HCT116 (cell line): ENCODE measurements at regions not wholly inside any gene's neighbourhood (a gene's known extent, or its start where the extent isn't known, plus 50 kb on each side); places are given as distances from the start of the nearest gene placed in this dataset.

Experiments used
- ATAC-seq: fragments of 200-7000 bp; cut with Tn5 transposase; 2 replicates; pipeline ENCODE4 v1.9.1; 2020; ENCODE audit warnings: mild to moderate bottlenecking, moderate library complexity
- BruUV-seq: library from RNA; stranded (reverse); fragments of 400-500 nt; replicated peaks from 2 replicates; lab custom pipeline; 2021; lab: Mats Ljungman, UMichigan
- CTCF ChIA-PET: fragments of 300-600 bp; sonication (Branson Sonifier 250); formaldehyde crosslinking; loops from one replicate; lab custom pipeline; 2021; ENCODE audit warnings: antibody characterized with exemption; lab: Charles Lee
- POLR2A ChIA-PET: fragments of 300-600, 350-600 bp; sonication (Branson Sonifier 250); formaldehyde crosslinking; loops from one replicate; lab custom pipeline; 2021; ENCODE audit warnings: antibody characterized with exemption; lab: Charles Lee
- RAD21 ChIA-PET, 2 experiments: fragments of 300-600 bp; sonication (Branson Sonifier 250); formaldehyde crosslinking; loops; one replicate each; lab custom pipeline; 2023; ENCODE audit warnings: low total read pairs in 2 of 2; ENCODE audit not compliant: uncharacterized antibody in 2 of 2, unreplicated experiment in 2 of 2, low non-redundant PET in 1 of 2; lab: Charles Lee
- DNase-seq: peaks from one replicate; pipeline ENCODE4 v3.0.0-alpha.2; 2010; ENCODE audit warnings: low read depth, low spot score
- H2AFZ ChIP-seq: fragments of 200-600 bp; shearing (Covaris generic), sonication (generic); 2 replicates; pipeline ENCODE4 v1.6.1; 2017; ENCODE audit warnings: low read depth, mixed run types, mixed read lengths, antibody characterized with exemption, low read length; ENCODE audit not compliant: poor library complexity, severe bottlenecking
- H3K27ac ChIP-seq: 2 replicates; pipeline ENCODE4 v1.5.1; 2012; ENCODE audit warnings: low read depth, low read length
- H3K27me3 ChIP-seq: fragments of 200-600 bp; sonication (generic); 2 replicates; pipeline ENCODE4 v1.6.1; 2016; ENCODE audit warnings: mixed run types, low read length, mixed read lengths; ENCODE audit not compliant: insufficient read depth
- H3K36me3 ChIP-seq, 2 experiments: fragments of 200-500 bp in 1 of 2; fragments of 200-600 bp in 1 of 2; sonication (Bioruptor generic) in 1 of 2; sonication (generic) in 1 of 2; 2 replicates each; pipeline versions ENCODE4 v1.5.1 to v1.6.1; 2014 to 2016; ENCODE audit warnings: low read length in 2 of 2, inconsistent platforms in 1 of 2, mixed read lengths in 1 of 2, mixed run types in 1 of 2; ENCODE audit not compliant: insufficient read depth in 2 of 2, control insufficient read depth in 1 of 2
- H3K4me1 ChIP-seq, 2 experiments: fragments of 200-600 bp in 1 of 2; sonication (generic) in 1 of 2; 2 replicates each; pipeline versions ENCODE4 v1.5.1 to v1.6.1; 2012 to 2017; ENCODE audit warnings: low read length in 2 of 2, inconsistent platforms in 1 of 2, mild to moderate bottlenecking in 1 of 2, mixed read lengths in 1 of 2, mixed run types in 1 of 2, moderate library complexity in 1 of 2; ENCODE audit not compliant: insufficient read depth in 2 of 2, control insufficient read depth in 1 of 2
- H3K4me2 ChIP-seq: fragments of 200-600 bp; sonication (generic); 2 replicates; pipeline ENCODE4 v1.6.1; 2017; ENCODE audit warnings: mixed run types, low read length, mixed read lengths
- H3K4me3 ChIP-seq, 2 experiments: fragments of 200-600 bp in 1 of 2; sonication (generic) in 1 of 2; replicated peaks in 1 of 2; 2 replicates each; pipeline ENCODE4 v1.5.1; 2011 to 2016; ENCODE audit warnings: low read length in 2 of 2, control low read depth in 1 of 2, low read depth in 1 of 2, mild to moderate bottlenecking in 1 of 2, mixed read lengths in 1 of 2, mixed run types in 1 of 2
- H3K79me2 ChIP-seq: fragments of 200-600 bp; sonication (generic); 2 replicates; pipeline ENCODE4 v1.6.1; 2017; ENCODE audit warnings: mild to moderate bottlenecking, mixed run types, low read length, moderate library complexity, mixed read lengths; ENCODE audit not compliant: insufficient read depth
- H3K9ac ChIP-seq: fragments of 200-600 bp; sonication (generic); 2 replicates; pipeline ENCODE4 v1.6.1; 2016; ENCODE audit warnings: low read length, mixed read lengths
- H3K9me2 ChIP-seq: fragments of 200-600 bp; sonication (generic), shearing (Covaris generic); 2 replicates; pipeline ENCODE4 v1.6.1; 2017; ENCODE audit warnings: mixed run types, mild to moderate bottlenecking, moderate library complexity; ENCODE audit not compliant: insufficient read depth
- H3K9me3 ChIP-seq, 2 experiments: fragments of 200-500 bp in 1 of 2; fragments of 200-600 bp in 1 of 2; sonication (Bioruptor generic) in 1 of 2; sonication (generic) in 1 of 2; 2 replicates each; pipeline ENCODE4 v1.6.1; 2014 to 2017; ENCODE audit warnings: low read length in 2 of 2, mixed read lengths in 2 of 2, inconsistent platforms in 1 of 2, low read depth in 1 of 2, mild to moderate bottlenecking in 1 of 2, mixed run types in 1 of 2, moderate library complexity in 1 of 2; ENCODE audit not compliant: control insufficient read depth in 1 of 2, insufficient read depth in 1 of 2
- H4K20me1 ChIP-seq: fragments of 200-600 bp; sonication (generic), shearing (Covaris generic); 2 replicates; pipeline ENCODE4 v1.6.1; 2017; ENCODE audit warnings: mixed run types, mild to moderate bottlenecking, moderate library complexity; ENCODE audit not compliant: insufficient read depth
- ATF3 ChIP-seq: IDR thresholded peaks from 2 replicates; pipeline ENCODE4 v1.6.1; 2012
- CBX3 ChIP-seq: IDR thresholded peaks from 2 replicates; pipeline ENCODE4 v1.6.1; 2012; ENCODE audit warnings: low read depth
- CEBPB ChIP-seq: IDR thresholded peaks from 2 replicates; pipeline ENCODE4 v1.6.1; 2012; ENCODE audit warnings: low read depth
- ELF1 ChIP-seq: IDR thresholded peaks from 2 replicates; pipeline ENCODE4 v1.6.1; 2012; ENCODE audit warnings: low read depth, borderline replicate concordance
- EZH2phosphoT487 ChIP-seq: fragments of 200-600 bp; IDR thresholded peaks from 2 replicates; pipeline ENCODE4 v1.6.1; 2018; ENCODE audit warnings: antibody characterized with exemption, borderline replicate concordance
- FOSL1 ChIP-seq: IDR thresholded peaks from 2 replicates; pipeline ENCODE4 v1.6.1; 2012; ENCODE audit warnings: low read depth
- JUND ChIP-seq: IDR thresholded peaks from 2 replicates; pipeline ENCODE4 v1.6.1; 2012
- MAX ChIP-seq: IDR thresholded peaks from 2 replicates; pipeline ENCODE4 v1.6.1; 2012
- POLR2AphosphoS5 ChIP-seq: IDR thresholded peaks from 2 replicates; pipeline ENCODE4 v1.6.1; 2011; ENCODE audit warnings: mild to moderate bottlenecking, low read depth, low read length, moderate library complexity
- RAD21 ChIP-seq: IDR thresholded peaks from 2 replicates; pipeline ENCODE4 v1.6.1; 2012; ENCODE audit warnings: low read depth, mild to moderate bottlenecking
- REST ChIP-seq: IDR thresholded peaks from 2 replicates; pipeline ENCODE4 v1.6.1; 2012; ENCODE audit warnings: low read depth
- SIN3A ChIP-seq: IDR thresholded peaks from 2 replicates; pipeline ENCODE4 v1.6.1; 2012; ENCODE audit warnings: low read depth
- SP1 ChIP-seq: IDR thresholded peaks from 2 replicates; pipeline ENCODE4 v1.6.1; 2012; ENCODE audit warnings: low read depth
- YY1 ChIP-seq: IDR thresholded peaks from 2 replicates; pipeline ENCODE4 v1.6.1; 2011; ENCODE audit warnings: low read length, low read depth, moderate library complexity, mild to moderate bottlenecking; ENCODE audit not compliant: insufficient replicate concordance; ENCODE audit errors: extremely low read depth
- ZBTB33 ChIP-seq: IDR thresholded peaks from 2 replicates; pipeline ENCODE4 v1.6.1; 2011; ENCODE audit warnings: mild to moderate bottlenecking, low read length, moderate library complexity; ENCODE audit not compliant: insufficient replicate concordance; ENCODE audit errors: extremely low read depth
- ZFX ChIP-seq: fragments of 450-650 bp; IDR thresholded peaks from 2 replicates; pipeline ENCODE4 v1.6.1; 2017
- ZNF274 ChIP-seq: fragments of 200-500 bp; sonication (Bioruptor generic); IDR thresholded peaks from 2 replicates; pipeline ENCODE4 v1.6.1; 2014; ENCODE audit warnings: mild to moderate bottlenecking, low read depth, low read length, inconsistent platforms
- intact Hi-C: fragments of 100-400 bp; cut with micrococcal nuclease; formaldehyde crosslinking; loops from 2 replicates; pipeline ENCODE4 v1.10.0; 2022

- RAD21 ChIA-PET = no interaction called here
- H3K9me2 ChIP-seq = no peaks in the 10 kb centered on the region
- TF ChIP-seq REST (no peak), ZFX (no peak), RAD21 (no peak), CEBPB (no peak), SP1 (no peak), MAX (no peak), JUND (no peak), SIN3A (no peak), EZH2phosphoT487 (no peak), ZBTB33 (no peak), FOSL1 (no peak), ZNF274 (no peak), ATF3 (no peak), ELF1 (no peak), CBX3 (no peak), POLR2AphosphoS5 (no peak), YY1 (no peak)
- TF ChIP-seq, all 23 proteins: peak for 0
- H3K9me3 ChIP-seq = no peaks in the 10 kb centered on the region
- DNase-seq (no peak), ATAC-seq (no peak)
- no peak overlapping the region for H3K27ac ChIP-seq
- no peaks in the 10 kb centered on the region for H3K4me1 ChIP-seq
- no peak overlapping the region for H3K9ac ChIP-seq
- intact Hi-C loops = no loop called here
- CTCF ChIA-PET = no interaction called here
- no peak overlapping the region for H3K4me2 ChIP-seq
- no peaks in the 10 kb centered on the region for H4K20me1 ChIP-seq
- H3K36me3 ChIP-seq = no peaks in the 10 kb centered on the region
- no peak overlapping the region for H2AFZ ChIP-seq
- H3K27me3 ChIP-seq = no peaks in the 10 kb centered on the region
- no TSS peak for BruUV-seq
- H3K79me2 ChIP-seq = no peaks in the 10 kb centered on the region
- no peak overlapping the region for H3K4me3 ChIP-seq
- POLR2A ChIA-PET = no interaction called here
Measured at GRCh38 chr1:79478160-79478559, 471.6 kb upstream of the ADGRL4 start.
